Fibroblast of skin of abdomen (primary cell): ENCODE measurements at regions not wholly inside any gene's neighbourhood (a gene's known extent, or its start where the extent isn't known, plus 50 kb on each side); places are given as distances from the start of the nearest gene placed in this dataset.

Experiments used
- DNase-seq: peaks from one replicate; pipeline ENCODE4 v3.0.0-alpha.2; 2013

DNA sequence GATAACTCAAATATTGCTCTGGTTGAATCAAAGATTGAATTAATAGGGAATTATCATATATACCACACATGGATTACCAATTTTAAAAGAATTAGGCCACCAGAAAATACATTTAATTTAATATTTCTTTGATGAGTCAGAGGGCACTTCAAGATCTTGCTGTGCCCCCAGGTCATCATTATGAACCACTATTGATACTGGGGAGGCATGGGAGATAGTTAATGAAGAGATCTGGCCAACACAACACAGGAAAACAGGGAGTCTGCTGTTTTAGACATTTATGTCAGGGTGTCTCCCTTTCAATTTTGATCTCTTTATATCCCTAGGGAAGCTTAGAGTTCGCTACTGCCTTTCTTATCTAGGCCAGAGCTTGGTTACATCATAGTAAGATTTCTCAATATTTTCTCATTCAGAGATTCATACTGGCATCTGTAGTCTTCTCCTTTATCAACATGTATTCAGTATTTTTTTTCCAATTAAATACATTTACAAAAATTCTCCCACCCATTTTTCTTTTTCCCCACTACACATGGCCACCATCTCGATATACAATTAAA, 158.3 kb upstream of the ZFHX3 start:
- DNase-seq = no peak

DNA sequence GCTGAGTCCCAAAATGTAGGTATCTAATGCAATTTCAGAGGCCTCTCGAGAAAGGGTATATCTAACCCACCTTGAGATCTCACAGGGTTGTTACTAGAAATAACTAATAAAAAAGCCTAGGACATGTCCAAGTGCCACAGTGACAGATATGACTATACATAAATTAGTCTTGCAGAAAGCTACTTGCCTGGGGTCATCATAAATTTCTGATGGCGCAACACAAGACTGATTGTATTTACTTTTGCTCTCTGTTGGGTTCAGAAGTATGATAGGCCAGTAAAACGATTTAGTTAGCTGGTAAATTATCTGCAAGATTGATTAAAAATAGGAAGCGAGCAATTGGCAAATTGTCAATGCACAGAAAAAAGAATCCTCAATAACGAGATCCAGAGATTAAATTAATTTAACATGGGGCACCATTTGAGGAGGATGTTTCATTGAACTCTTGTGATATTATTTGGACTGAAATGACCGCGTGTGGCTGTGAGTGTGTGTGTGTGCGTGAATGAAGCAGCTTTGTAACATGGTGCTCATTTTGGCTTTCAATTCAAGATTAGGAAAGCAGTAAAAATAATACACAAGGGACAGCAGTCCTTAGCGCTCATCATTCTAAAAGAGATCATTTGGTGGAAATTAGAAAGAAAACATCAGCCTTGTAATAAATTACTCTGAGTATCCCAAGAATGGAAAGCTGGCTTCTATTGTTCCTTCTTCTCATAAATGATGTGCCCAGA, 157.4 kb upstream of the ZFHX3 start:
- no peak for DNase-seq

DNA sequence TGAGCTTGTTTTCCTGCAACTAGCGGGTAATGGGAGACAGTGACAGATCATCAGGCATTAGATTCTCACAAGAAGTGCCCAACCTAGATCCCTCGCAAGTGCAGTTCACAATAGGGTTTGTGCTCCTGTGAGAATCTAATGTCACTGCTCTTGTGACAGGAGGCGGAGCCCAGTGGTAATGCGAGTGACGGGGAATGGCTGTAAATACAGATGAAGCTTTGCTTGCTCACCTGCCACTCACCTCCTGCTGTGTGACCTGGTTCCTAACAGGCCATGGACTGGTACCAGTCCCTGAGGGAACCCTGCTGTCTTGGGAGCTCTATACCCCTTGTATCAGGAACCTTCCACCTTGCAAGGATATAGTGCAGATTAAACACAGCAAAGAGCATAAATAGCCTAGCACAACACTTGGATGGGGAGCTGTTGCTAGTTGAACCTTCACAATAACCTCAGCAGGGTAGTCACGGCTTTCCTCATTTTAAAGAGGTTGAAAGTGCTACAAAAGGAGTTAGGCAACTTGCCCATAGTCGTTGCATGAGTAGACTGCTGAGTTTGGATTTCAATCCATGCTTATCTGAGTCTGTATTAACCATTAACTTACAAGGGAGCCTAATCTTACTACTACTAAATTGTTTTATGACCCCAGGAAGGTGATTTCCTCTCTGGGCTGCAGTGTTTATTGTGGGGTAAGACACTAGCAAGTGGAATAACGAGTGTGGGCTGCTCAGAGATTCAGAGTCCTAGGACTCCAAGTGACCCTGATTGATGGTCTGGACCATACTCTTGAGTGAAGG, 156.6 kb upstream of the ZFHX3 start:
- DNase-seq = no peak

DNA sequence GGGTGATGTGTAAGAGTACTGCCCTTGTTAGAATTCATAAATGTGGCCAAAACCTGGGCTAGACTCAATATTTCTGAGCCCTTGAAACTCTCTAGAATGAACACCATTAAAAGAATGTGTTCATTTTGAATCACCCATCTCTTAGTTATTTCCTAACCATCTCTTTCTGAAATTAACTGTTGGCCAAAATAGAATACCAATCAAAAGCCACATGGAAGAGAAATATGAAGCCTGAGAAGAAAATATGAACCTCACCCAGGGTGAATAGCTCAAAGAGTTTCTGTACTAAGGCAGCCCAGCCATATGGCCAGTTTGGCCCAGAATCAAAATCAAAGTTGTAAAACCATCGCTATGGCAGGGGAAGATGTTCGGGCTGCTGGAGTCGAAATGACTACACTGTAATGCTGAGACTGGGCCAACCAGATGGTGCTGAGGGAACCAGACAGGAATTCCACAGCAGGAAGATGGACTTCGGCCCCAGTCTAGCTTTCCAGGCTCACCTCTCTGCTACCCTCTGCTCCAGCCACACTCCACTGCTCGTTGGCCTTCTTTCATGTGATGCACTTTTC, 154.3 kb upstream of the ZFHX3 start:
- peak; percentile 99 for DNase-seq

DNA sequence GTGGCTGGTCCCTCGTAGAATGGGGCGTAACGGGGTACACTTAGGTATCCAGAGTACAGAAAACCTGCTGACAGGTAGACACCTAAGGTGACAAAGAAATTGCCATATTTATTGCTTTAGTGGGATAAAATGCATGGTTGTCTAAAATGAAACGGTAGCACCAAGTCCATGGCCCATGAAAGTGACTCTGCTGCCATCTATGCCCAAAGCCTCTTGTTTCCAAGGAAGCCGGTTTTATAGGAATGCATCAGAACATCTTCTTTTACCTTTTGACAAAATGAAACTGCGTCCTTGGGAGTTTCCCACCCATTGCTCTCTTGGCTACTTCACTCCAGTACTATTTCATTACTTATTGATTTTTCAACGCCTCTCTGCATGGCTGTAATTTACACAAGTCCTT, 151.3 kb upstream of the ZFHX3 start:
- DNase-seq = no peak

DNA sequence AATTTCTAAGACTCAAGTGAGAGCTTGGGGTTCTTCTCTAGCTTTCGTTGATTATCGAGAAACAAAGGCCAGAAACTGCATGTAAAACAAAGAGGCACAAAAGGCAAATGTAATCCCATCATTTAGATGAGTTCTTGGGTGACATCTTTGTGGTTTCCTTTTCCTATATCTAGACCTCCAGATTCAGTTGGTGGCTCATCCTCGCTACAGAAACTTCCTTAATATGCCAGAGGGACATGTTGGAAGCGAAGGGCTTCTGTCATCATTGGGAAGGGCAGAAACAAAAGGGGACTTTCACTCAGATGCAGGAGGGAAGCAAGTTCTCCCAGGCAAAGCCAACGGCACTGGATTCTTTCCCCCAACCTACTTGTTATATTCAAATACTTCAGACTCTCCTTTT, 150.6 kb upstream of the ZFHX3 start:
- no peak for DNase-seq

DNA sequence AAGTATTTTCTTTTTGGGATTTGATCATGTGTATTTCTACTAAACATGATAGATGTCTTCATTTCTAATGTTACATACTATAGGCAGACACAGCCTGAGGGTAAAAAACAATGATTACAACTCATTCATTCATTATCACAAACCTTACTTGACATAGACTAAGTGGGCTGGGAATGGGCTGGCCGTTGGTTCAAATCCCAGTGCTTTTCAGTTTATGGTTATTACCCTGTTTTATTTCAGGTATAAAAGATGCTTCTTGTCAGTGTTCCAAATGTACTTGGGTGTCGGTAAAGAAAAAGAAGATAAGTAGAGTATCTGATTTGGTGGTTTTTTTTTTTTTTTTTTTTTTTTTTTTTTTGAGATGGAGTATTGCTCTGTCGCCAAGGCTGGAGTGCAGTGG, 149.7 kb upstream of the ZFHX3 start:
- no peak for DNase-seq

DNA sequence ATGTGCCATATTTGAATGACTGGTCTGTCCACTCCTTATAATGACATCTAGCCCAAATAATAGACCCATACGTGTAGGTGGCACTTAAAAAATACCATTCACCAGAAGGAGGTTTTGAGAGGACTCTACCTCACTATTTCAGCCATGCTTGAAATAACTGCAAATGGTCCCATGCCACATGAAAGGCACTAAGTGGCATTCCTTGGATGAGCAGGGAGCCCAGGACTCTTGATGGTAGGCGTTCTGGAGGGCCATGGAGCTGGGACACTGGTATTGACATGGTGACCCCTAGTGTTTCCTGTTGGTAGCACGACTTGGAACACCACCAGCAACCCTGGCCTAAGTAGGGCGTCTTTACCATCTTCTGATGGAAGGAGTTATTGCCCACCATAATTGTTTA, 148.7 kb upstream of the ZFHX3 start:
- DNase-seq = peak; percentile 47

DNA sequence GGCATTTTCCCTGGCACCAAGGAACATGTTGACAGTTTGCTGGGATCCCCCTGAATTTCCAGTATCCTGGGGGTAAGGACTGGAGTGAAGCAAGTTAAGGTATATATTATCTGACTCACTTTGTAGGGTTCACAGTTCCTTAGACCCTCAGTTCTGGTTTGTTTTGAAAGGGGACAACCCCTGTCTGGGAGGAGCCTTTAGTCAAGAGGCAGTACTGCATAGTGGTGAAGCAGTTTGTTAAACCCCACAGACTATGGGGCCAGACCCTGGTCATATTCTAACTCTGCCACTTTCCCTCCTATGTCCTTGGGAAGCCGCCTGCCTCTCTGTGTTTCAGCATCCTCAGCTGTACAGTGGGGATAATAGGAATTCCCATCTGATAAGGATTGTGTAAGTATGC, 145.5 kb upstream of the ZFHX3 start:
- DNase-seq = no peak

DNA sequence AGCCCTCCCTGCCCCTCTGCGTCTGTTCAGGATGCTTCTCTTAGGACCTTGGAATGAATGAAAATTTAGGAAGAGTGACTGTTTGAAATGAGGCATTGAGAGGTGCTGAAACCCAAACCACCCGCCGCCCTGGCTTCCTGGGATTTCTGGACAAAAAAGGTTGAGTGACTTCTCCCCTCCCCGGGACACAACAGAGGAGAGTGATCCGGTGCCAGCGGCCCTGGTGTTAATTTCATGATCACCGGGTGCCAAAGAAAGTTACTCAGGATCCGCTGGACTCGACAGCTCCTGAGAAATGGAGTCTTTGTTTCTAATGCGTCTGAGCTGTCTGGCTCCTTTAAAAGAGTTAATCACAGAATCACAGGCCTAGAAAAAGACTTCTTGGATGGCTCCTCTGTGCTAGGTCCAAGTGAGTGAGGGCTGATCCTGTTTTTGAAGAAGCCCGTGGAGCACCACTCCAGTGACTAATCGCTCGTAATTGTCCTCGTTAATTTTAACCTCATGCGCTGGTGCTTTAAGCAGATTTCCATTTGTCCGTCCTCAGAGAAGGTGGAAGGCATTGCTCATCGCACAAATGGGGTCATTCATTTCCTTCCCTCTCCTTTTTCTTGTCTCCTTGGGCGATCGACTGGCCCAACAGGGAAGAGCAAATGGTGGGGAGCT, 144.4 kb upstream of the ZFHX3 start:
- peak; percentile 42 for DNase-seq

DNA sequence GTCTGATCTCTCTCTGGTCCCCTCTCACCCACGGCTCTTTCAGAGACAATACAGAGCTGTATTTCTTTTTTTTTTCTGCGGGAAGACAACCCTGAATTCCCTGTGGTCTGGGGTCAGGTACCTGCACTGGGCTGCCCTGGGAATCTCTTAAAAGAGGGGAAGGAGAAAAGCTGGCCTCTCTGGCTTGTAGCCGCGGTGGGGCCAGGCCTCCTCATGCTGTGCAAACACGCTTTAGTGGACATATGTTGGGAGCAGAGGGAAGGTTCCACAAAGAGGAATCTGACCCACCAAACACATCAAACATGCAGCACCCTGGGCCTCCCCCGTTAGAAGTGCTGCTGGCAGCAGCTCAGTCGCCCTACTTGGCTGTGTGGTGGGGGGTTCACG, 143.7 kb upstream of the ZFHX3 start:
- DNase-seq = no peak

DNA sequence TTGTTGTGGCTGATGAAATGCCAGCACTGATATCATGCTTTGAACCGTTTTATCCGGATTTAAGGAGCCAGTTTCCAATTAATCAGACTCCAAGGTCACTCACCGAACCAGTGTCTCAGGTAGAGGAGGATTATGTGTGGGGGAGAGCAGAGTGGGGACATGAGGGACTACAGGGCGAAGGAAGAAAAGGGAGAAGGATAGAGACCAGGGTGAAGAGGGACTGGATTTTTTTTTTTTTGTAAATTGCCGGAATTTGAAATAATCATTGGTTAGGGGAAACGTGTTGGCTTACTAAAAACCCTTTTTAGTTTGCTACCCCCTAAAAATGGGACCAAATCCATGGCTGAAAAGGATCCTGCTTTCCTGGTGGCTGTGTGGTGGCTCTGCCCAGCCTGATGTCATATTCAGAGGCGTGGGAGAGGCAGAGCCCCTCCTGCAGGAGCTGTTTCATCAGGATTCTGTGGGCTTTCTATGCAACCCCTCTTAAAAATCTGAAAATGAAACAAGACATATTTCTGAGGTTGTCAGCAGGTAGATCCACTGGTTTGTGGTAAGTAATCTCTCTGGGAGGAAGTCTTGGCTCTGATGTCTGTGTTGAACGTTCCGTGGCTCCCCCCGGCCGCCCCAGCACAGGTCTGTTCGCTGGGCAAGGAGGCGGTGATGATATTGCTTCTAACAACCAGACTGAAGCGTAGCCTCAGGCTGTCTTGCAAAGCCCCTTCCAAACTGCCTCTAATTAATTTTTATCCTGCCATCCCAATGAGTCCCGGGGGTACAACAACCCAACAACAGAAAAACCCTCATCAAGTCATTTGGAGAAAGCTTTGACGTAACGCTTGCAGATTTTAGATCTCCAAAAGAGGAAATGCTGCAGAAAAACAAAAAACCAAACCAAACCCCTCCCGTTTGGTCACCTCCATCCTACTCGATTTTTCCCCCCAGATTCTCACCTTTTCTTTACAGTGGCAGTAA, 143.0 kb upstream of the ZFHX3 start:
- no peak for DNase-seq

DNA sequence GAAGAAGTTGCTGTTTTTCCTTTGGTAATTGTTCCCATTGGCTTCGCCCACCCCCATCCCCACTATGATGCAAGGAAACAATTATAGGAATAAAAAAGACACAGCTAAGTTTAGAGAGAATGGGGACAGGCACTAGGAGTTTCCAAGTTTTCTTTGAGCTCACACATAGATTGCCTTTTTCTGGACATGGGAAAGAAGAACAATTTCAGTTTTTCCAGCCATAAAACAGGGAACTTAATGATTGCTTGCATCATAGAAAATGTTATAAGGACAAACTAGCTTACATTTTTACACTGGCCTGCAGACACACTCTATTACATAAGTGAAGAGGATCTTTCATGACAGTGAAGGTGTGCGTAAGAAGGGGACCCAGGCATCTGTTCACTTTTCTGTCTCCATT, 142.3 kb upstream of the ZFHX3 start:
- no peak for DNase-seq

DNA sequence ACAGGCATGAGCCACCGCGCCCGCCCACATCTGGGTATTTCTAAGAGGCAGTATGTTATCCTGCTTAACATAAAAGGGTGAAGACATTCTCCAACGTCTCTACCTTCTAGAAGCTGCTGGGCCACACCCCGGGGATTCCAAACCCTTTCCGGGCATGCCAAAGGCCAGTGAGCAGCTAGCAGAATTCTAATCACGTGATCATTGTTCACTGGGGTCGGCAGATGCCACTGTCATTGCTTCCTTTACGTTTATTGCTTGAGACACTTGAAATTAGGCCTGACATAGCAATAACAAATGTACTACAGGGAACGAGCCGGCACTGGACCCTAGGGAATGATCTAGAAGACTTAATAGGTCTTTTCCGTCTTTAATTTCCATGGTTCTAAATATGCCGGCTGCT, 141.2 kb upstream of the ZFHX3 start:
- no peak for DNase-seq

DNA sequence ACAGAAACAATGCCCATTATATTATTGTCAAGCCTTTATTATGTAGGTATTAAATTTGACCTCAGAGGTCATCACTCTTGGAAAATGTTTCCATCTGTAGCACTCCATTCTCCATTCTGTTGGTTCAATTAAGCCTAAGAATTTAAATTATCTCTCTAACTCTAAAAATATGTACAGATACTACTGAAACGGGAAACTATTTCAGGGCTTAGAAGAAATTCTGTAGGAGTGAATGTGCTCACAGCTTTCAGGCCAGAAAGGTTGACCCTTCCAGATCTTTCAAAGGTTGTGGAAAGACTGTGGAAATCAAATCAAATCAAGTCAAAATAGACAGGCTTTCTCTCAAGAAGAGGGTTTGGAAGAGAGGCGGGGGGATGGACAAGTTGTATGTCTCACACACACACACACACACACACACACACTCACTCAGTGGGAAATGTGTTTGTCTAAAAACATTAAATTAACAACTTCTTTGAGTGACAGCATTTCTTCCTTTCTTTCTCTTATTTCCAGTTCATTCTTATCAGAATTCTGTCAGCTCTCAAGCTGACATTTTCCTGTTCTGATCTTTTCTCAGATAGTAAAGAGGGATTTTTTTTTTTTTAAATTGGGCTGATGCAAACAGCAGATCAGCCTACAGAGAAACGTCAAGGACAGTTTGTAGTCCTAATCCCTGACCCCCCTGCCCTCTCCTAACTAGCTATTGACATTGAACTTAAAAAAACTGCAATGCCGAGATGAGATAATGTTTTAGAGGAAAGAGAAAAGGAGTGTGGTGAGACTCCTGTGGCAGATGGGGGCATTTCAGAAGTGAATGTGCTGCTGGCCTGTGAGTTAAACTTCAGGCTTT, 139.0 kb upstream of the ZFHX3 start:
- peak; percentile 8 for DNase-seq

DNA sequence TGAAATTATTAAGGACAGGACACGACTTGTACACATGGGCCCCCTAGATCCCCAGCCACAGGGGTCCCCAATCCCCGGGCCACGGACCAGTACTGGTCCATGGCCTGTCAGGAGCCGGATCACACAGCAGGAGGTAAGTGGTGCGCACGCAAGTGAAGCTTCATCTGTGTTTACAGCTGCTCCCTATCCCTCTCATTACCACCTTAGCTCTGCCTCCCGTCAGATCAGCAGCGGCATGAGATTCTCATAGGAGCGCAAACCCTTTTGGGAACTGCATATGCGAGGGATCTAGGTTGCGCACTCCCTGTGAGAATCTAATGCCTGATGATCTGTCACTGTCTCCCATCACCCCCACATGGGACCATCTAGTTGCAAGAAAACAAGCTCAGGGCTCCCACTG, 137.8 kb upstream of the ZFHX3 start:
- DNase-seq = no peak

DNA sequence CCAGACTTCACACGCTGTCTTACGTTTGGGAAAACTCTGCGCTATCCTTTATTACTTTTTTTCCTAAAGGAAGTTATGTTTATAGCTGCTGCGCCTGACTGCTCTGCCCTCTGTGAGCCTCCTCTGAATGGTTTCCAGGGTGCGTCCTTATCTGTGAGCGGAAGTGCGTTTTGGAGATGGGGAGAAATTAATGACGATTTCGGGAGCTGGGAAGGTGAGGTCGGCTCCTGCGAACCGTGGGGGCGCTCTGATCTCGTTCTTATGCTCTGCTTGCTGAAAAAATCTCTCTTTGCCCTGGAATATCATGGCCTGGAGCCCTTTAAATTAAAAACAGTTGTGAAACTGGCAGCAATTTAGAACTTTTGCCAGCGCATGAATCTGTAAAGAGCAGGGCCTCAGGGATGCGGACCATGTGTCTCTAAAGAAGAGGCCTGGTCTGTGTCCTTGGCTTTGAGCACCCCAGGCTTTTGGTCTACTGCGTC, 135.7 kb upstream of the ZFHX3 start:
- peak; percentile 64 for DNase-seq

DNA sequence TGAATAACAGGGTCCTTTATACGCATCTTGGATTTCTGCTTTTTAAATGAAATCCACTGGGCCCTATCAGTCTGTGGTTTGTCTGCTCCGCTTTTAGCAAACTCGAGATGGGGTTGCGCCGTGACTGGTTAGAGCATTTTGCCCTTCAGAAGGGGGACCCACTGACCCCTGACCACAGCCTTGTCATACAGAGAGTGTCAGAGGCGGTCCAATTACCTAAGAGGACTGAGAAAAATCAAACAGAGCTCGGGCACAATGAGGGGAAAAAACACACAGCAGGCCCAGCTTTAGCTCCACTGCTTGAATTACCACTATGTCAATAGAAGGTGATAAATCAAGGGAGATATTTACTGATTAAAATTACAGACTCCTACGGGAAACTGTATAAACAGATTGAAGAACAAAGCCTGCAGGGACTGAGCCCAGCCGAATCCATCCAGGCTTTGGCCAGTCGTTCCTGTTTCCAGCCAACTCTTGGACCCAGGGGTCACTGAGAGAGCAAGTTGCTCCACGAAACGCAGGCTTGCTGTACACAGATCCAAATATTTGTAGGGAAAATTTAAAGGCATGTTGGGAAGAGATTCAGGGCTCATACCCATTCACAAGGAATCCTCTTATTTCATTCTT, 131.9 kb upstream of the ZFHX3 start:
- DNase-seq = no peak

DNA sequence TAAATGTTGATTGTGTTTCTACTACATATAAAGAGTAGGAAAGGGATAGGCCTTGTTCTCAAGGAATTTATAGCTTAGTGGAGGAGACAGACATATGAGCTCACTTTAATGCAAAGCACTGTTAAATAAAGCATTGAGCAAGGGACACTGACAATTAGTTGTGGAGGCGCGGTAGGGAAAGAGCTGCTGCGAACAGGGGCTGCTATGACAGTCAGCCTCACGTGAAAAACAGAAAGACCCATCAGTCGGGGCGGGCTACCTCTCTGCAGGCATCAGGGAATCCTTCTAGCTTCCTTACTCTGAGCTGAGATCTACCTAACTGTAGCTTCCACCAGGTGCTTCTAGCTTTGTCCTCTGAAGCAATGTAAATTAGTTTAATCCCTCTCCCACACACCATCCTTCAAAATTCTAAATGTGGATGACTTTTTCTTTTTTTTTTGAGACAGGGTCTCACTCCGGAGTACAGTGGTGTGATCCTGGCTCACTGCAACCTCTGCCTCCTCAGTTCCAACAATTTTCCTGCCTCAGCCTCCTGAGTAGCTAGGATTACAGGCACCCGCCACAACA, 129.9 kb upstream of the ZFHX3 start:
- DNase-seq = no peak

DNA sequence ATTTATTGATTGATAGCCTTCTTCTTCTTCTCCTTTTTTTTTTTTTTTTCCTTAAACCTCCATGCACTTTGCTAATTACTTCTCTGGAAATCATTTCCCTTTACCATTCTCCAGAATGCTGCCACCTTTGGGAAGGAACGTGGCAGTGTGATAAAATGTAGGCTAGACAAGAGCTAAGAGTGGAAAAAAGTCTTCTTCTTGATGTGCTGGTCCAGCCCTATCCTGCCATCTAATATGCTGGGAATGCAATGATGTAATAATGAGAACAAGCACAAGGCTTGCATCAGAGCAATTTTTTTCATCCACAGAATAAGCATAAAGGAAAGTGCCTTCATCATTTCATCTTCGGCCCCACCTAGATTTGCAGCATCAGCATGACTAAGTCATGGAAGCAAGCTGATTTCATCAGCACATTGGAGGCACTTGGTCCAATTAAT, 128.7 kb upstream of the ZFHX3 start:
- peak; percentile 93 for DNase-seq
